HCEC 1CT (cell line): ENCODE measurements at regions not wholly inside any gene's neighbourhood (a gene's known extent, or its start where the extent isn't known, plus 50 kb on each side); places are given as distances from the start of the nearest gene placed in this dataset.
"Not testable (repeated sequence)": the region's sequence is repeated elsewhere in the genome, so short reads cannot be mapped to it uniquely, and the experiment has no call there.

ENCODE experiments used
- DNase-seq: peaks from one replicate; pipeline ENCODE4 v3.0.0-alpha.2; 2017

DNA sequence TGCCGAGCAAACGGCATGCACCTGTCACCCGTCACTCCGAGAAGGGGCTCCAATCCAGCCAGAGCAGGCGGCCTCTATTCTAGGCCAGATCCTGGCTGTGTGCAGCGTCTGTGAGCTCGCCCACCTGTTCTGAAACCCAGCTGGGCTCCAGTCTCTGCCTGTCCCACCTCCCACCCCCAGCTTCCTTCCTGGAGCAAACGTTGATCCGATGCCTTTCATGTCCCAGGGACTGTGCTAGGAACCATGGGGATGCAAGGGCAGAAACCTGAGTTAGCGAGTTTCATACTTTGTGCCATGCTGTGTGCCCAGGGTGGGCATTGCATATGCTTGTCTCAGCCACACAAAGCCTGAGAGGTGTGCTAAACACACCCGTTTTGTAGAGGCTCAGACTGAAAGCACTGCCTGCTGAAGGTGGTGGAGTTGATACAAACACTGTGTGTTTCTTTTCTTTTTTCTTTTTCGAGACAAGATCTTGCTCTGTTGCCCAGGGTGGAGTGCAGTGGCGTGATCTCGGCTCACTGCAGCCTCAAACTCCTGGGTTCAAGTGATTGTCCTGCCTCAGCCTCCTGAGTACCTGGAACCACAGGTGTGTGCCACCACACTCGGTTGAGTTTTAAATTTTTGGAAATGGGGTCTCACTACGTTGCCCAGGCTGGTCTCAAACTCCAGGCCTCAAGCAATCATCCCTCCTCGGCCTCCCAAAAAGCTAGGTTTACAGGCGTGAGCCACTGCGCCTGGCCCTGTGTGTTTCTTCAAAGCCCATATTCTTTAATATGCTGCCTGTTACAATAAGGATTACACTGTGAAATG is 84.1 kb upstream of the MED13L start:
- DNase-seq = no peak

- no peak for DNase-seq
Measured at GRCh38 chr12:116365114-116365513, 87.6 kb upstream of the MED13L start.

- no peak for DNase-seq
Measured at GRCh38 chr12:116365606-116366455, 88.3 kb upstream of the MED13L start.

DNA sequence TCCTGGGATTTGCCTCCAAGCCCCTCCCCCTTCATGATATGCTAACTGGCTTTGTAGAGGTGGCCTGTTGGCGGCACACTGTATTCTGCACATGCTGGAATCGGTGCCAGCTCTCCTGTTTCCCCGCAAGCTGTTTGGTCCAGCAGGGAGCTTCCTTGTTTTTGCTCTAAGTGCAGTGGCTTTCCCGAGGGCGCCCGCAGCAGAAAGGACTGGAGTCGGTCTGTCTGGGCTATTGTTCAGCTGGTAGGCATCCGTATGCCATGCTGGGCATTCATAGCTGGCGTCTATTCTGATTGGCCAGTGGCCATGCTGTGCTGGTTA is 88.9 kb upstream of the MED13L start:
- DNase-seq = no peak

DNA sequence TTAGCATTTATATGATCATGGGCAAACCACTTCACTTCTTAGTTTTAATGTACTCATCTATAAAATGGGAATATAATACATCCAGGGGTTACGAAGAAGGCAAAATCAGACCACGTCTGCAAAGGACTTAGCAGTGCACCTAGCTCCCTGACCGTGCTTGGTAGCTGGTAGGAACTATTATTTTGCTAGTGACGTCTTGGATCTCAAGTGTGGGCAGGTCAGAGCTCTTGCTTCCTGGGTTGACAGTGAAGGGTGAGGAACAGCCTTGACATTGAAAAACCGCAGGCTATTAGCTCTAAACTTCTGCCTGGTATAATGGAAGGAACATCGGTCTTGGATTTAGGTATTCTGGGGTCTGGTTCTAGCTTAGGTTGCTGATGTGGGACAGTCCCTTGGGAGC is 89.3 kb upstream of the MED13L start:
- DNase-seq = no peak

DNA sequence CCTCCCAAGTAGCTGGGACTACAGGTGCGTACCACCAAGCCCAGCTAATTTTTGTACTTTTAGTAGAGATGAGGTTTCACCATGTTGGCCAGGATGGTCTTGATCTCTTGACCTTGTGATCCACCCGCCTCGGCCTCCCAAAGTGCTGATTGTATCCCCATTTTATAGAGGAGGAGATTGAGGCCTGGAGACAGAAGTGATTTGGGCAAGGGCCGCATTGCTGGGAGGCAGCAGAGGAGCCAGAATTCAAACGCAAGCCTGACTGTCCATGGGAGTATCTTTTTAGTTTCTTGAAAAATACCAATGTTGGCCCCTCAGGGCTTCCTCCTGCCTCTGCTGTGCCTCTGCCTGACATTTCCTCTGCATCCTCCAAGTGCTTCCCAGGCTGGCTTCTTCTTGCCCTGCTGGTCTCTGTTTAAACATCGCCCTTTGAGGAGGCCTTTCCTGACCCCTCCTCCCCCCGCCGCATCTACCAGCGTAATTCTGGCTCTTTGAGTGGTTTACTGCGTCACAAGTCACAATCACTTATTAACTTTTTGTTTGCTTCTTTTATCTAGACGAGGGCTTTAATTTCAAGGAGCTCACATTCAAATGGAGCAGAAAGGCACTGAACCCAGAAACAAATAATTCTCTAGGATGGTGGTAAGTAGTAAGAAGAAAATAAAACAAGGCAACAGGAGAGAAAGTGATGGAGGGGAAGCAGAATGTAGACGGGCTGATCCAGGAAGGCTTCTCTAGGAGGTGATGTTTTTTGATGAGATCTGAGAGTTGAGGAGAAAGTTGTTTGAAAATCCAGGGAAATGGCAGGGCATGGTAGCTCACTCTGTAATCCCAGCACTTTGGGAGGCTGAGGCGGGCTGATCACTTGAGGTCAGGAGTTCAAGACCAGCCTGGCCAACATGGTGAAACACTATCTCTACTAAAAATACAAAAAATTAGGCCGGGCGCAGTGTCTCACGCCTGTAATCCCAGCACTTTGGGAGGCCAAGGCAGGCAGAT is 91.0 kb upstream of the MED13L start:
- DNase-seq = no peak

- peak; percentile 45 for DNase-seq
Measured at GRCh38 chr12:116370004-116370404, 92.5 kb upstream of the MED13L start.

DNA sequence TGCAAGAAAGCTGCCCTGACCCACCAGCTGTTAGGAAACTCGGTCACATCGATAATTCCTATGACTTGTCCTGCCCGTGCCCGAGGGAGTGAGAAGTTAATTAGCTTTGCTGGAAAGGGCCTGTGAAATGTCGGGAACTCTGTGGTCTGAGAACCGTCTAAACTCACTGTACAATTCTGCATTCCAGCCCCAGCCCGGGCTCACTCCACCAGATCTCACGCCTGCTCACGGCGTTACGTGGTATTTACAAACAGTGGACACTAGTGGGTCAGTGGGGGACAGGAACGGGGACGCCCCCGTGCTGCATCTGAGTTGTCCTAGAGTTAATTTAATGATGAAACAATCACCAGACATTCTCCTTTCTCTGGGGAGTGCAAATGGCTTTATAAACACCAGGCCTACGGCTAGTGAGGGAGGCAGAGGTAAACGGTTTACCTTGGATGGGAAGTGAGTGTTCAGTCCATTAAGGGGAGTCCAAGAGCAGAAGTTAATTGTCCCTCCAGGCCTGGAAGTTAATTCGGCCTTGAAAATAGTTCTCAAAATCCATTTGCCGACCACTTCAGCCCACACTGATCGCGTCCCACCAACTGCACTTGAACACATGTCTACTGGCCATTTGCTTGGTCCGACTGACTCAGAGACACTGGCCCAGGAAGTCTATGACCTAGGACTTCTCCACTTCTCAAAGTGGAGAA is 93.5 kb upstream of the MED13L start:
- no peak for DNase-seq

DNA sequence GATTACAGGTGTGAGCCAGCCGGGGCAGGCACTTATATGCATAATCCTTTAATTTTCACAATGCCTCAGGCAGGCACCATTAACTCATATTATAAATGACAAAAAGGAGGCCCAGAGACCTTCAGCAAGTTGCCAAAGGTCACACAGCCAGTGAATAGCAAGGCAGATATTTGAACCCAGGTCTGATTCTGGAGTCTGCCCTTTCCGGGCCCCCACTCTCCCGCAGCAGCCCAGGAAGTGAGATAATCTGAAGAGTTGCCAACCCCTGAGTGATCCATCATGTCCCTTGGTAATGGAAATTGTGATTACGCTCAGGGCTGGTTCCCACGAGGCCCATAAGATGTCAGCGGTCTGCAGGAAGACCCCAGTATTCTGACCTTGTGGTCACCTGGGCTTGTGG is 95.3 kb upstream of the MED13L start:
- no peak for DNase-seq

GRCh38 chr12:116373572-116374206 is 96.2 kb upstream of the MED13L start:
- DNase-seq = no peak

DNA sequence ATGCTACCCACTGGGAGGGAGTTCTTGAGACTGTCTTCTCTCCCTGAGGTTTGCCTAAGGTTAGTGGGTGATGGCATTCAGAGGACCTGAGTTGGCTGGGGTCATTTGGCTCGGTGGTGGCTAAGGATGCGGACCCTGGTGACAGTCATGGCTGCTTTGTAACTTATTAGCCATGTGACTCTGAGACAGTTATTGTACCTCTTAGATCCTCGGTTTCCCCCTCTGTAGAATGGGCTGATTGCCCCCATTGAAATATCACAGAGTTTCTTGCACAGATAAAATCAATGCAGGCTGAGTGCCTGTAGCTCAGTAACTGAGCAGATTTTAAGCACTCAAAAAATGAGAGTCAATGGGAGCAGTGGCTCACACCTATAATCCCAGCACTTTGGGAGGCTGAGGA is 96.7 kb upstream of the MED13L start:
- DNase-seq = no peak

- DNase-seq = no peak
Measured at GRCh38 chr12:116375278-116375842, 97.9 kb upstream of the MED13L start.

- peak; percentile 85 for DNase-seq
Measured at GRCh38 chr12:116376354-116377193, 99.1 kb upstream of the MED13L start.

DNA sequence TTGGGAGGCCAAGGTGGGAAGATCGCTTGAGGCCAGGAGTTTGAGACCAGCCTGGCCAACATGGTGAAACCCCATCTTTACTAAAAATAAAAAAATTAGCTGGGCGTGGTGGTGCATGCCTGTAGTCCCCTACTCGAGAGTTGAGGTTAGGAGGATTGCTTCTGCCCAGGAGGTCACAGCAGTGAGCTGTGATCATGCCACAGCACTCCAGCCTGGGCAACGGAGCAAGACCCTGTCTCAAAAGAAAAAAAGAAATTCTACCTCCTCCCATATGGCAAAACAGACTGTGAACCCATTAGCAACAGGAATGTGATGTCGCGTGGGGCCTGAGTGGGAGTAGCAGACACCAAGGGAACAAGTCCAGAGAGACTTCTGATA is 99.7 kb upstream of the MED13L start:
- DNase-seq = not testable (repeated sequence)

DNA sequence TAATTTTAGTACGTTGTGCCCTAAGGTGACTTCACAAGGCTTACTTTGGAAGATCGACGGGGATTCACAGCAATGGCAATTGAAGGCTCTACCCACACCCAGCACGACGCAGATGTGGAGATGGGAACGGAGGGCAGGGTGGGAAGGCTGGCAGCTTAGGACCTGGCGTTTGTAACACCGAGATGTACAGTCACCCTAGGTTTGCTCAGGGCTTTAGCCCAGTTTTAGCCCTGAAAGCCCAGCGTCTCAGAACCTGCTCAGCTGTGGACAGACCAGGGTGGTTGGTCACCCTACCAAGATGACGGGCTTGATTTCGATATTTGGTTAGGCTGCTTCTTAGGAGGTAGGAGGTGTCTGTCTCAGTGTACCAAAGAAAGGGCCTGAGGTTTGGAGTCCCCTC is 100.5 kb upstream of the MED13L start:
- no peak for DNase-seq

DNA sequence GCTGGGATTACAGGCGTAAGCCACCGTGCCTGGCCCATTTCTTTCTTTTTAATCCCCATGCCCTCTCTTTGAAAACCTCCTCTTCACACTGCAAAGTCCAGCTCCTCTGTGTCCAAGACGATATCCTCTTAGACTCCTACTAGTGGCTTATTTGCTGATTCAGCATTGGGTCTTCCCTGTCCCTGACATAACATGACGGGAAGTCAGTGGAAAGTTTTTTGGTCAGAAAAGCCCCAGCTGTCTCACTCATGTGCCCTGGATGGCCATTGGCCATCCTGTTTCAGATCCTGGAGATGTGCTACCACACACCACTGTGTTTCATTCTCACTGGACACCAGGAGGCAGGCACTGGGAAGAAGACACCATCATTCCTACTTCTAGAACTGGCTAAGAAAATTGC is 102.6 kb upstream of the MED13L start:
- no peak for DNase-seq

DNA sequence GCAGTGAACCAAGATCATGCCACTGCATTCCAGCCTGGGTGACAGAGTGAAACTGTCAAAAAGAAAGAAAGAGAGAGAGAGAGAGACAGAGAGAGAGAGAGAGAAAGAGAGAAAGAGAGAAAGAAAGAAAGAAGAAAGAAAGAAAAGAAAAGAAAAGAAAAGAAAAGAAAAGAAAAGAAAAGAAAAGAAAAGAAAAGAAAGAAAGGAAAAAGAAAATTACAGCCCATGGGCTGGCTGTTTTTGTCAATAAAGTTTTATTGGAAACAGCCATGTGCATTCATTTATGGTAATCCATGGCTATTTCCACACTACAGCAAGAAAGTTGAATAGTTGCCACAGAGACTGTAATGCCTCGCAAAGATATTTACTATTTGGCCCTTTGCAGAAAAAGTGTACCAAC is 103.2 kb upstream of the MED13L start:
- DNase-seq = not testable (repeated sequence)

GRCh38 chr12:116381240-116381743 is 103.8 kb upstream of the MED13L start:
- DNase-seq = no peak

DNA sequence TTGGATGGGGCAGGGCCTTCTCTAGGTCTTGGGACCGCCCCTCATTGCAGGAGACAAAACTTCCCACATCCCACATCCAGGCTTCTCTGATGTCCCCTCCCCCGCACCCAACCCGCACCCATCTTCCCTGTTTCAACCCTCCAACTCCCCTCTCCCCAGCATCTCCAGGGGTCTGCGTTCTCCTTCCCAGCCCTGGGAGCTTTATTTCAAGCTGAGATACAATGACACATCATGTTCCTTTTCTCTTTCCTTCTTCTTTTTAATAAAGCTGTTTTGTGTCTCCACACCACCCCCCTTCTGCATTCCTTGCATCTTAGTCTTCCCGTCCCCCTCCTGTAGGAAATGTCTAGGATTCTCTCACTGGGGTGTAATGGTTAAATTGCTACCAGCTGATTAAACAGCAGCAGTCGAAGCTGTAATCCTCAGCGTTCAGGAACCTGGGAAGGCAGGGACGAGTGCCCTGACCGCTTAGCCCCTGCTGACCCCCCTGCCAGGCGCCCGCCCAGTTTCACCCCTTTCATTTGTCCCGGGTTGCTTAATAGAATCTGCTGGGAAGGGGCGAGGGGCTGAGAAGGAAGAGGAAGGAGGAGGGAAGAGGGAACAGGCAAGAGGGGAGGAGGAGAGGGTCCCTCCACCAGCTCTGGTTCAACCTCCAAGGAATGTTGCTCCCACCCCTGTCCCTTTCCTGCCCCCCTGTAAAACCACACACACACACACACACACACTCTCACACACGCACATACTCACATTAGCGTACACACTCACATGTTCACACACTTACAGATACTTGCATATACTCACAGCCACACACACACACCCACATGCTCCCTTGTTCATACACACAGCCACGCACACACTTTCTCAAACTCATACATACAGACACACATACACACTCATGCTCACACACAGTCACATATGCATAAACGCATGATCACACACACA is 104.5 kb upstream of the MED13L start:
- peak; percentile 96 for DNase-seq
